ENCODE measurements at regions not wholly inside any gene's neighbourhood (a gene's known extent, or its start where the extent isn't known, plus 50 kb on each side); places are given as distances from the start of the nearest gene placed in this dataset.

- no peak for DNase-seq (ENCODE audit: low read depth)
- no peaks in the 10 kb centered on the region for H3K36me3 ChIP-seq (ENCODE audit: control insufficient read depth, insufficient read depth, low read length)
- no peak overlapping the region for H3K4me3 ChIP-seq (ENCODE audit: low read depth, low read length)
- peaks cover 5% of the 10 kb centered on the region for H3K27me3 ChIP-seq (ENCODE audit: control insufficient read depth, insufficient read depth, low read length)
- TF ChIP-seq CTCF (IDR thresholded peaks at IDR 0.05; ENCODE audit: insufficient read depth, low read length, poor library complexity, severe bottlenecking) = no peak
These were observed 111.3 kb upstream of the LHX1 start for GRCh38 chr17:36825951-36826350.

GRCh38 chr17:36827081-36827480 is 110.2 kb upstream of the LHX1 start:
- H3K36me3 ChIP-seq (ENCODE audit: control insufficient read depth, insufficient read depth, low read length) = no peaks in the 10 kb centered on the region

GRCh38 chr17:36829676-36830075 is 107.6 kb upstream of the LHX1 start:
- DNase-seq (ENCODE audit: low read depth) = no peak
- no peak overlapping the region for H3K4me3 ChIP-seq (ENCODE audit: low read depth, low read length)
- no peak for TF ChIP-seq CTCF (IDR thresholded peaks at IDR 0.05; ENCODE audit: insufficient read depth, low read length, poor library complexity, severe bottlenecking)
- no peaks in the 10 kb centered on the region for H3K36me3 ChIP-seq (ENCODE audit: control insufficient read depth, insufficient read depth, low read length)
- peaks cover 2% of the 10 kb centered on the region for H3K27me3 ChIP-seq (ENCODE audit: control insufficient read depth, insufficient read depth, low read length)

More at GRCh38 chr17:36827081-36827480, 110.2 kb upstream of the LHX1 start:
- no peak for TF ChIP-seq CTCF (IDR thresholded peaks at IDR 0.05; ENCODE audit: insufficient read depth, low read length, poor library complexity, severe bottlenecking)
- peaks cover 2% of the 10 kb centered on the region for H3K27me3 ChIP-seq (ENCODE audit: control insufficient read depth, insufficient read depth, low read length)
- H3K4me3 ChIP-seq (ENCODE audit: low read depth, low read length) = no peak overlapping the region
- DNase-seq (ENCODE audit: low read depth) = no peak

- TF ChIP-seq CTCF (IDR thresholded peaks at IDR 0.05; ENCODE audit: insufficient read depth, low read length, poor library complexity, severe bottlenecking) = no peak
- no peaks in the 10 kb centered on the region for H3K36me3 ChIP-seq (ENCODE audit: control insufficient read depth, insufficient read depth, low read length)
- no peak for DNase-seq (ENCODE audit: low read depth)
- H3K4me3 ChIP-seq (ENCODE audit: low read depth, low read length) = no peak overlapping the region
- H3K27me3 ChIP-seq (ENCODE audit: control insufficient read depth, insufficient read depth, low read length) = no peaks in the 10 kb centered on the region
These were observed 104.0 kb upstream of the LHX1 start for GRCh38 chr17:36833279-36833678.

GRCh38 chr17:36835036-36835435 is 102.2 kb upstream of the LHX1 start:
- no peak for DNase-seq (ENCODE audit: low read depth)
- Histone ChIP-seq H3K36me3 (ENCODE audit: control insufficient read depth, insufficient read depth, low read length) (no peaks in the 10 kb centered on the region), H3K4me3 (ENCODE audit: low read depth, low read length) (no peak overlapping the region), H3K27me3 (ENCODE audit: control insufficient read depth, insufficient read depth, low read length) (no peaks in the 10 kb centered on the region)
- no peak for TF ChIP-seq CTCF (IDR thresholded peaks at IDR 0.05; ENCODE audit: insufficient read depth, low read length, poor library complexity, severe bottlenecking)

- DNase-seq (ENCODE audit: low read depth) = no peak
- H3K4me3 ChIP-seq (ENCODE audit: low read depth, low read length) = no peak overlapping the region
- peak; percentile 52 for TF ChIP-seq CTCF (IDR thresholded peaks at IDR 0.05; ENCODE audit: insufficient read depth, low read length, poor library complexity, severe bottlenecking)
- no peaks in the 10 kb centered on the region for H3K36me3 ChIP-seq (ENCODE audit: control insufficient read depth, insufficient read depth, low read length)
- no peaks in the 10 kb centered on the region for H3K27me3 ChIP-seq (ENCODE audit: control insufficient read depth, insufficient read depth, low read length)
These were observed 99.9 kb upstream of the LHX1 start for GRCh38 chr17:36837195-36837938.

Data from kidney epithelial cell (primary cell).